Right lobe of liver (tissue), 6 donors: ENCODE measurements at regions not wholly inside any gene's neighbourhood (a gene's known extent, or its start where the extent isn't known, plus 50 kb on each side); places are given as distances from the start of the nearest gene placed in this dataset.

Source experiments
- ATAC-seq, 4 donors: fragments of 200-7000 bp; cut with Tn5 transposase; one replicate each; pipeline ENCODE4 v1.9.1; 2020; ENCODE audit warnings: mild to moderate bottlenecking in 4 of 4, moderate library complexity in 4 of 4
- DNase-seq, 3 donors: peaks; one replicate each; pipeline ENCODE4 v3.0.0-alpha.2; 2020
- H3K27ac ChIP-seq, 3 donors: fragments of 200-600 bp; one replicate each; pipeline ENCODE4 v1.8.0; 2022
- H3K27me3 ChIP-seq, 2 donors: fragments of 200-600 bp; one replicate each; pipeline ENCODE4 v1.8.0; 2022
- H3K36me3 ChIP-seq, 4 donors: fragments of 200-600 bp; sonication (generic) in 1 of 4; one replicate each; pipeline versions ENCODE4 v1.5.1 to v1.8.0; 2017 to 2022; ENCODE audit warnings: control low read depth in 1 of 4
- H3K4me1 ChIP-seq, 4 donors: fragments of 200-600 bp; sonication (generic) in 1 of 4; one replicate each; pipeline versions ENCODE4 v1.5.1 to v1.8.0; 2017 to 2022; ENCODE audit warnings: control low read depth in 1 of 4
- H3K4me3 ChIP-seq, 3 donors: fragments of 200-600 bp; one replicate each; pipeline ENCODE4 v1.8.0; 2022
- H3K9me3 ChIP-seq, 4 donors: fragments of 200-600 bp; sonication (generic) in 1 of 4; one replicate each; pipeline versions ENCODE4 v1.5.1 to v1.8.0; 2017 to 2022; ENCODE audit warnings: control low read depth in 1 of 4
- CTCF ChIP-seq, 4 donors: fragments of 200-600 bp in 3 of 4; fragments of 450-650 bp in 1 of 4; IDR thresholded peaks; one replicate each; pipeline versions ENCODE4 v1.5.1 to v1.8.0; 2016 to 2022; ENCODE audit warnings: antibody characterized with exemption in 4 of 4, mild to moderate bottlenecking in 2 of 4
- POLR2A ChIP-seq: fragments of 450-650 bp; IDR thresholded peaks from one replicate; pipeline ENCODE4 v1.6.1; 2017; ENCODE audit warnings: antibody characterized with exemption, mild to moderate bottlenecking
- WGBS: methylation state at CpG from one replicate; pipeline ENCODE4 v1.1.6; 2018; ENCODE audit warnings: low coverage, low lambda C conversion rate; ENCODE audit not compliant: insufficient coverage; ENCODE audit errors: missing lambda C conversion rate; 5-methylcytosine and 5-hydroxymethylcytosine counted together
- intact Hi-C, 2 donors: fragments of 100-400 bp; cut with DNase I; formaldehyde crosslinking; loops; one replicate each; pipeline versions ENCODE4 v1.11.2 to v1.14.1; 2022
- donor health status: DM: no; HTN: yes; CAD: no.
- donor health status: DM: no; HTN: no; CAD: no.
- donor health status: DM: no; HTN: no; CAD: no.
- donor health status: DM: no; HTN: yes; CAD: no.
- donor health status: DM: no; HTN: yes; CAD: no.

- no peak for DNase-seq
- Histone ChIP-seq H3K27ac (no peak overlapping the region), H3K9me3 (no peaks in the 10 kb centered on the region), H3K4me3 (no peak overlapping the region), H3K4me1 (no peaks in the 10 kb centered on the region), H3K36me3 (no peaks in the 10 kb centered on the region), H3K27me3 (no peaks in the 10 kb centered on the region)
- intact Hi-C loops = no loop called here
- WGBS = 79% methylated on average over 4 of the region's 7 CpGs
- peak in 2 of 4 donors; percentile 41 to 43 for ATAC-seq
- no peak for TF ChIP-seq POLR2A
- no peak for TF ChIP-seq CTCF (IDR thresholded peaks at IDR 0.05)
Measured at GRCh38 chr11:128389461-128389976, 197.8 kb downstream of the ETS1 start.

GRCh38 chr11:128388206-128388815 lies 199.0 kb downstream of the ETS1 start:
- TF ChIP-seq POLR2A (no peak), CTCF (IDR thresholded peaks at IDR 0.05) (no peak)
- 80% methylated on average over 5 of the region's 5 CpGs for WGBS
- Histone ChIP-seq H3K9me3 (no peaks in the 10 kb centered on the region), H3K4me3 (no peak overlapping the region), H3K4me1 (no peaks in the 10 kb centered on the region), H3K36me3 (no peaks in the 10 kb centered on the region), H3K27ac (no peak overlapping the region), H3K27me3 (no peaks in the 10 kb centered on the region)
- ATAC-seq = no peak
- intact Hi-C loops = no loop called here
- DNase-seq = no peak

DNA sequence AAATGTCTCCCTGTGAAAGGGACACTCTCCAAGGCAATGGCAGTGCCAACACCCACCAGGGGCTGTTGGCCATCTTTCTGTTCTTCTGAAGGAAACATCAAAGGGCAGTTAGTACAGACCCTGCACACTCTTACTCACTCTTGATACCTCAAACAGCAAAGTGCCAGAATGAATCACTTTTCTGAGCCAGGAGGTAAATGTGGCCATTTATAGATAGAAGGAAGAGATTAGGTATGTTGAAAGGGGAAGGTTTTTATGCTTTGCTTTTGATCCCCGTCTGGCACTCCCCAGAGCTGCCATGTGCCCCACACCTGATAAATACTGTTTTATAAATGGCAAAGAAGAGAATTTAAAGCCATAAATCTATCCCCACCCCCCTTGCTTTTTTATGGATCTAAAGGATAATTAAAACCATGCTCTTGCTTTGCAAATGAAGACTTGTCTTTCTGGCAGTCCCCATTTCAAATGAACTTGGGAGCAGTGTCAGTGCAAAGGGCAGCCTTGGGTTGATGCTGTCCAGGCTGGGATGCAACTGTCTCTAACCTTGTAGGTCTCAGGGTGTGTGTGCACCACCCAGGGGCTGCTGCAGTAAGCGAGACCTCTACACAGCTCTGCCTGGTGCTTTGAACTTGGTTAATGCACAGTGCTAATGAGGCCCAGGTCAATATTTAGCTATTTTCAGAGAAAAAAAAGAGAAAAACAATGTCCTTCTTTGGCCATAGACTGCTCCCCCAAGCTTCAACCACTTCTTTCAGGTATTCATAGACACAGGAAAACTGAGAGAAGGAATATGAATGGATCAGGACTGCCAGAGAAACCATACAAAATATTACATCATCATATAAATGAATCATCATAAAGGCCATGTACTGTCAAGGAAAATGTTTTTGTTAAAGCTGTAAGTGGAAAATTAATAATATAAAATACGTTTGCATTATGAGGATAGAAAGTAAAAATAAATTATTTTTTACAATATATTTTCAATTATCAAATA lies 207.5 kb downstream of the ETS1 start:
- ATAC-seq = no peak
- no peak overlapping the region for H3K27ac ChIP-seq
- WGBS = 43% methylated on average over 3 of the region's 3 CpGs
- no peak for DNase-seq
- TF ChIP-seq POLR2A (no peak), CTCF (IDR thresholded peaks at IDR 0.05) (no peak)
- H3K4me1 ChIP-seq = no peaks in the 10 kb centered on the region
- intact Hi-C loops = no loop called here
- H3K36me3 ChIP-seq = no peaks in the 10 kb centered on the region
- no peaks in the 10 kb centered on the region for H3K27me3 ChIP-seq
- H3K9me3 ChIP-seq = no peaks in the 10 kb centered on the region
- H3K4me3 ChIP-seq = no peak overlapping the region

DNA sequence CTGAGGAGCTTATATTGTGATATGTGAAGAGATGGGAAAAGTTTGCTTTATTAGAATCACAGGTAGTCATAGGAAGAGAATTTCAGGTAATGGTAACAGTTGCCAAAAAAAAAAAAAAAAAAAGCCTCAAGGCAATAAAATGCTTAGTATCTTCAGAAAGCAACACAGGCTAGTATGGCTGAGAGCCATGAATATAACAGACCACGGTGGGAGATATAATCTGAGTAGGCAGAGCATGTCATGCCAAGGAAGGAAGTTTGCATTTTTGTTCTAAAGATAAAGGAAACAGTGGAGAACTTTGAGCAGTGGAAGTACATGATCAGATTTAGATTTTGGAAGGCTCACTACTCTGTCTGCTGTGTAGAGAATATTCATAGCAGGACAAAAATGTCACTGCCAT lies 211.4 kb downstream of the ETS1 start:
- no peak overlapping the region for H3K4me3 ChIP-seq
- 19% methylated on average over 1 of the region's 1 CpG for WGBS
- H3K36me3 ChIP-seq = no peaks in the 10 kb centered on the region
- ATAC-seq (no peak), DNase-seq (no peak)
- TF ChIP-seq CTCF (IDR thresholded peaks at IDR 0.05) (no peak), POLR2A (no peak)
- intact Hi-C loops = no loop called here
- no peaks in the 10 kb centered on the region for H3K27me3 ChIP-seq
- no peak overlapping the region for H3K27ac ChIP-seq
- H3K4me1 ChIP-seq = no peaks in the 10 kb centered on the region
- no peaks in the 10 kb centered on the region for H3K9me3 ChIP-seq
